WTC11 (cell line): ENCODE measurements at regions not wholly inside any gene's neighbourhood (a gene's known extent, or its start where the extent isn't known, plus 50 kb on each side); places are given as distances from the start of the nearest gene placed in this dataset.

ENCODE experiments used
- ATAC-seq: fragments of 200-7000 bp; cut with Tn5 transposase; 2 replicates; pipeline ENCODE4 v1.10.0; 2021; ENCODE audit warnings: mild to moderate bottlenecking, moderate library complexity
- CTCF ChIA-PET: fragments of 300-600 bp; sonication (Branson Sonifier 250); formaldehyde crosslinking; loops from one replicate; lab custom pipeline; 2021; ENCODE audit warnings: antibody characterized with exemption; lab: Charles Lee
- POLR2A ChIA-PET: fragments of 350-600 bp; sonication (Branson Sonifier 250); formaldehyde crosslinking; loops from one replicate; lab custom pipeline; 2021; ENCODE audit warnings: antibody characterized with exemption; lab: Charles Lee
- DNase-seq: peaks from one replicate; pipeline ENCODE4 v3.0.0; 2021; ENCODE audit warnings: low spot score
- H3K27ac Mint-ChIP-seq: 2 replicates; pipeline ENCODE4 v1.8.0; 2021; ENCODE audit warnings: mixed read lengths
- H3K27me3 Mint-ChIP-seq: 2 replicates; pipeline ENCODE4 v1.8.0; 2021; ENCODE audit warnings: low read depth, mild to moderate bottlenecking, moderate library complexity, mixed read lengths
- H3K36me3 Mint-ChIP-seq: 2 replicates; pipeline ENCODE4 v1.8.0; 2021; ENCODE audit warnings: mixed read lengths
- H3K4me1 Mint-ChIP-seq: 2 replicates; pipeline ENCODE4 v1.8.0; 2022; ENCODE audit warnings: mixed read lengths
- H3K4me3 Mint-ChIP-seq: 2 replicates; pipeline ENCODE4 v1.8.0; 2021; ENCODE audit warnings: mild to moderate bottlenecking, moderate library complexity, mixed read lengths
- H3K9me3 Mint-ChIP-seq: 2 replicates; pipeline ENCODE4 v1.8.0; 2021; ENCODE audit warnings: mixed read lengths
- ELF4 ChIP-seq: sonication (generic); formaldehyde crosslinking; IDR thresholded peaks from 2 replicates; pipeline ENCODE4 v1.8.1; 2022; ENCODE audit warnings: low read depth, mild to moderate bottlenecking, moderate library complexity, missing genetic modification reagents
- FOXP1 ChIP-seq: sonication (generic); formaldehyde crosslinking; IDR thresholded peaks from 2 replicates; pipeline ENCODE4 v1.8.0; 2022; ENCODE audit warnings: missing genetic modification reagents, mild to moderate bottlenecking, moderate library complexity, borderline replicate concordance
- HMGA2 ChIP-seq: fragments of 250-450 bp; sonication (Bioruptor Pico); IDR thresholded peaks from 2 replicates; pipeline ENCODE4 v1.4.0; 2021; ENCODE audit warnings: mild to moderate bottlenecking, moderate library complexity
- IRF2 ChIP-seq: sonication (generic); formaldehyde crosslinking; IDR thresholded peaks from 2 replicates; pipeline ENCODE4 v1.8.0; 2022; ENCODE audit warnings: low read depth, missing genetic modification reagents, borderline replicate concordance
- JUN ChIP-seq: sonication (generic); formaldehyde crosslinking; IDR thresholded peaks from 2 replicates; pipeline ENCODE4 v1.8.0; 2023; ENCODE audit warnings: mild to moderate bottlenecking, missing genetic modification reagents
- MXD4 ChIP-seq: fragments of 250-450 bp; sonication (Bioruptor Pico); IDR thresholded peaks from 2 replicates; pipeline ENCODE4 v1.8.0; 2021; ENCODE audit warnings: mild to moderate bottlenecking, moderate library complexity, borderline replicate concordance
- PRRX2 ChIP-seq: fragments of 250-450 bp; sonication (Bioruptor Pico); IDR thresholded peaks from 2 replicates; pipeline ENCODE4 v1.8.0; 2021; ENCODE audit warnings: mild to moderate bottlenecking
- RORB ChIP-seq: fragments of 250-450 bp; sonication (Bioruptor Pico); IDR thresholded peaks from 2 replicates; pipeline ENCODE4 v1.9.0; 2021; ENCODE audit warnings: mild to moderate bottlenecking
- SMAD3 ChIP-seq: sonication (generic); formaldehyde crosslinking; IDR thresholded peaks from 2 replicates; pipeline ENCODE4 v1.8.0; 2022; ENCODE audit warnings: missing genetic modification reagents, mild to moderate bottlenecking, borderline replicate concordance
- TCF7 ChIP-seq: sonication (generic); formaldehyde crosslinking; IDR thresholded peaks from 2 replicates; pipeline ENCODE4 v1.8.0; 2022; ENCODE audit warnings: mild to moderate bottlenecking, low read depth, missing genetic modification reagents, moderate library complexity
- TEAD1 ChIP-seq: sonication (generic); formaldehyde crosslinking; IDR thresholded peaks from 2 replicates; pipeline ENCODE4 v1.8.0; 2022; ENCODE audit warnings: mild to moderate bottlenecking, missing genetic modification reagents
- TP53 ChIP-seq: sonication (generic); formaldehyde crosslinking; IDR thresholded peaks from 2 replicates; pipeline ENCODE4 v1.8.1; 2023; ENCODE audit warnings: mild to moderate bottlenecking, missing genetic modification reagents
- ZBTB21 ChIP-seq: sonication (generic); formaldehyde crosslinking; IDR thresholded peaks from 2 replicates; pipeline ENCODE4 v1.8.1; 2023; ENCODE audit warnings: mild to moderate bottlenecking, missing genetic modification reagents, borderline replicate concordance
- ZNF138 ChIP-seq: sonication (generic); formaldehyde crosslinking; conservative IDR thresholded peaks from 2 replicates; pipeline ENCODE4 v1.8.1; 2022; ENCODE audit warnings: mild to moderate bottlenecking, moderate library complexity, missing genetic modification reagents
- ZNF232 ChIP-seq: sonication (generic); formaldehyde crosslinking; IDR thresholded peaks from 2 replicates; pipeline ENCODE4 v1.8.0; 2022; ENCODE audit warnings: mild to moderate bottlenecking, missing genetic modification reagents
- ZNF423 ChIP-seq: fragments of 250-450 bp; sonication (Bioruptor Pico); IDR thresholded peaks from 2 replicates; pipeline ENCODE4 v2.1.2; 2022; ENCODE audit warnings: mild to moderate bottlenecking, moderate library complexity
- TF ChIP-seq, protein P1 (sequence below): sonication (generic); formaldehyde crosslinking; IDR thresholded peaks from 2 replicates; pipeline ENCODE4 v1.8.0; 2022; ENCODE audit warnings: mild to moderate bottlenecking, missing genetic modification reagents
- TF ChIP-seq, protein P2 (sequence below): sonication (generic); formaldehyde crosslinking; IDR thresholded peaks from 2 replicates; pipeline ENCODE4 v1.8.0; 2022; ENCODE audit warnings: mild to moderate bottlenecking, missing genetic modification reagents
- TF ChIP-seq, protein P3 (sequence below): sonication (generic); formaldehyde crosslinking; IDR thresholded peaks from 2 replicates; pipeline ENCODE4 v1.8.1; 2022; ENCODE audit warnings: mild to moderate bottlenecking, moderate library complexity, missing genetic modification reagents
- TF ChIP-seq, protein P4 (sequence below): fragments of 250-450 bp; sonication (Bioruptor Pico); IDR thresholded peaks from 2 replicates; pipeline ENCODE4 v2.1.2; 2022; ENCODE audit warnings: mild to moderate bottlenecking, moderate library complexity
- TF ChIP-seq, protein P5 (sequence below): fragments of 250-450 bp; sonication (Bioruptor Pico); IDR thresholded peaks from 2 replicates; pipeline ENCODE4 v1.9.0; 2021; ENCODE audit warnings: mild to moderate bottlenecking
- TF ChIP-seq, protein P6 (sequence below): sonication (generic); formaldehyde crosslinking; IDR thresholded peaks from 2 replicates; pipeline ENCODE4 v1.8.0; 2022; ENCODE audit warnings: missing genetic modification reagents

DNA sequence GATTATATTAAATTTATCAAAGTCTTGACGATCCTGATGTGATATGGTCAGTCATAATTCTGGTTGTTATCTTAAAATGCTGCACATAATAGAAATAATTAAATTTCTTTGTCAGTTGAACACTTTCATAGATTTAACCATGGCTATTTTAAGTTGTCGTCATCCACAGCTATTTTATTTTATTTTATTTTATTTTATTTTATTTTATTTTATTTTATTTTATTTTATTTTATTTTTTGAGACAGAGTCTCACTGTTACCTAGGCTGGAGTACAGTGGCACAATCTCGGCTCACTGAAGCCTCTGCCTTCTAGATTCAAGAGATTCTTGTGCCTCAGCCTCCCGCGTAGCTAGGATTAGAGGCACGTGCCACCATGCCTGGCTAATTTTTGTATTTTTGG is 90.5 kb upstream of the KCNK12 start:
- ATAC-seq (no peak), DNase-seq (no peak)
- no peaks in the 10 kb centered on the region for H3K36me3 Mint-ChIP-seq
- H3K4me1 Mint-ChIP-seq, result peaks cover 51% of the 10 kb centered on the region
- H3K27ac Mint-ChIP-seq, result no peak overlapping the region
- ChIA-PET CTCF (no interaction called here), POLR2A (no interaction called here)
- H3K27me3 Mint-ChIP-seq, result peaks cover 4% of the 10 kb centered on the region; the same call in 1 of the 2 replicates
- H3K4me3 Mint-ChIP-seq, result no peak overlapping the region
- no peaks in the 10 kb centered on the region for H3K9me3 Mint-ChIP-seq
- TF ChIP-seq HMGA2, result peak; percentile 95
- TF ChIP-seq, protein P1, sequence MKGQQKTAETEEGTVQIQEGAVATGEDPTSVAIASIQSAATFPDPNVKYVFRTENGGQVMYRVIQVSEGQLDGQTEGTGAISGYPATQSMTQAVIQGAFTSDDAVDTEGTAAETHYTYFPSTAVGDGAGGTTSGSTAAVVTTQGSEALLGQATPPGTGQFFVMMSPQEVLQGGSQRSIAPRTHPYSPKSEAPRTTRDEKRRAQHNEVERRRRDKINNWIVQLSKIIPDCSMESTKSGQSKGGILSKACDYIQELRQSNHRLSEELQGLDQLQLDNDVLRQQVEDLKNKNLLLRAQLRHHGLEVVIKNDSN (CRISPR knock-in tag), result no peak

DNA sequence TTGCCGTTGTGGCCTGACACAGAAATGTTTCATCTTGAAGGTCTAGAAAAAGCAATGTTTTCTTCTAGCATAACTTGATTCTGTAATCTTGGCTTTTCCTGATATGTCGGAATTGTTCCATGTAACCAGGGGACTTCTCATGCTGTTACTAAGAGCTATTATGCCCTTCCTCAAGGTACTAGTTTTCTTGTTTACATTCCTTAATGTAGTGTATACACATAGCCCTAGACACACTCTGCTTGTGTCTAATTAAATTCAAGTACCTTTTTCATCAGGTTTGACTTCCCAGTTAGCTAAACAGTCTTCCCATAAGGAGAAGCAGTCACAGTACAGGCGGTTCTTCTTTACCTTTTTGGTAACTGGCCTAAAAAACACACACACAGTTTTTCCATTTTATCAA is 89.4 kb upstream of the KCNK12 start:
- no peak for ATAC-seq
- H3K9me3 Mint-ChIP-seq, result no peaks in the 10 kb centered on the region
- no peak overlapping the region for H3K27ac Mint-ChIP-seq
- POLR2A ChIA-PET, result no interaction called here
- peaks cover 4% of the 10 kb centered on the region; the same call in 1 of the 2 replicates for H3K27me3 Mint-ChIP-seq
- H3K4me3 Mint-ChIP-seq, result no peak overlapping the region
- TF ChIP-seq, protein P2, sequence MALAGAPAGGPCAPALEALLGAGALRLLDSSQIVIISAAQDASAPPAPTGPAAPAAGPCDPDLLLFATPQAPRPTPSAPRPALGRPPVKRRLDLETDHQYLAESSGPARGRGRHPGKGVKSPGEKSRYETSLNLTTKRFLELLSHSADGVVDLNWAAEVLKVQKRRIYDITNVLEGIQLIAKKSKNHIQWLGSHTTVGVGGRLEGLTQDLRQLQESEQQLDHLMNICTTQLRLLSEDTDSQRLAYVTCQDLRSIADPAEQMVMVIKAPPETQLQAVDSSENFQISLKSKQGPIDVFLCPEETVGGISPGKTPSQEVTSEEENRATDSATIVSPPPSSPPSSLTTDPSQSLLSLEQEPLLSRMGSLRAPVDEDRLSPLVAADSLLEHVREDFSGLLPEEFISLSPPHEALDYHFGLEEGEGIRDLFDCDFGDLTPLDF, result no peak
- TF ChIP-seq, protein P3, sequence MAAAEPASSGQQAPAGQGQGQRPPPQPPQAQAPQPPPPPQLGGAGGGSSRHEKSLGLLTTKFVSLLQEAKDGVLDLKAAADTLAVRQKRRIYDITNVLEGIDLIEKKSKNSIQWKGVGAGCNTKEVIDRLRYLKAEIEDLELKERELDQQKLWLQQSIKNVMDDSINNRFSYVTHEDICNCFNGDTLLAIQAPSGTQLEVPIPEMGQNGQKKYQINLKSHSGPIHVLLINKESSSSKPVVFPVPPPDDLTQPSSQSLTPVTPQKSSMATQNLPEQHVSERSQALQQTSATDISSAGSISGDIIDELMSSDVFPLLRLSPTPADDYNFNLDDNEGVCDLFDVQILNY (CRISPR knock-in tag), result no peak
- TF ChIP-seq TEAD1 (no peak), ZNF232 (CRISPR knock-in tag) (no peak), PRRX2 (CRISPR knock-in tag) (no peak), FOXP1 (CRISPR knock-in tag) (no peak), SMAD3 (no peak), ZNF423 (CRISPR knock-in tag) (no peak), ZNF138 (CRISPR knock-in tag) (no peak), JUN (CRISPR knock-in tag) (no peak)
- TF ChIP-seq, protein P4, sequence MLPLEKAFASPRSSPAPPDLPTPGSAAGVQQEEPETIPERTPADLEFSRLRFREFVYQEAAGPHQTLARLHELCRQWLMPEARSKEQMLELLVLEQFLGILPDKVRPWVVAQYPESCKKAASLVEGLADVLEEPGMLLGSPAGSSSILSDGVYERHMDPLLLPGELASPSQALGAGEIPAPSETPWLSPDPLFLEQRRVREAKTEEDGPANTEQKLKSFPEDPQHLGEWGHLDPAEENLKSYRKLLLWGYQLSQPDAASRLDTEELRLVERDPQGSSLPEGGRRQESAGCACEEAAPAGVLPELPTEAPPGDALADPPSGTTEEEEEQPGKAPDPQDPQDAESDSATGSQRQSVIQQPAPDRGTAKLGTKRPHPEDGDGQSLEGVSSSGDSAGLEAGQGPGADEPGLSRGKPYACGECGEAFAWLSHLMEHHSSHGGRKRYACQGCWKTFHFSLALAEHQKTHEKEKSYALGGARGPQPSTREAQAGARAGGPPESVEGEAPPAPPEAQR (CRISPR knock-in tag), result no peak
- TF ChIP-seq, protein P5, sequence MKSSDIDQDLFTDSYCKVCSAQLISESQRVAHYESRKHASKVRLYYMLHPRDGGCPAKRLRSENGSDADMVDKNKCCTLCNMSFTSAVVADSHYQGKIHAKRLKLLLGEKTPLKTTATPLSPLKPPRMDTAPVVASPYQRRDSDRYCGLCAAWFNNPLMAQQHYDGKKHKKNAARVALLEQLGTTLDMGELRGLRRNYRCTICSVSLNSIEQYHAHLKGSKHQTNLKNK (CRISPR knock-in tag), result no peak
- TF ChIP-seq, all 79 proteins: peak for 0
- peaks cover 54% of the 10 kb centered on the region for H3K4me1 Mint-ChIP-seq
- no peak for DNase-seq
- no peaks in the 10 kb centered on the region for H3K36me3 Mint-ChIP-seq
- CTCF ChIA-PET, result no interaction called here

DNA sequence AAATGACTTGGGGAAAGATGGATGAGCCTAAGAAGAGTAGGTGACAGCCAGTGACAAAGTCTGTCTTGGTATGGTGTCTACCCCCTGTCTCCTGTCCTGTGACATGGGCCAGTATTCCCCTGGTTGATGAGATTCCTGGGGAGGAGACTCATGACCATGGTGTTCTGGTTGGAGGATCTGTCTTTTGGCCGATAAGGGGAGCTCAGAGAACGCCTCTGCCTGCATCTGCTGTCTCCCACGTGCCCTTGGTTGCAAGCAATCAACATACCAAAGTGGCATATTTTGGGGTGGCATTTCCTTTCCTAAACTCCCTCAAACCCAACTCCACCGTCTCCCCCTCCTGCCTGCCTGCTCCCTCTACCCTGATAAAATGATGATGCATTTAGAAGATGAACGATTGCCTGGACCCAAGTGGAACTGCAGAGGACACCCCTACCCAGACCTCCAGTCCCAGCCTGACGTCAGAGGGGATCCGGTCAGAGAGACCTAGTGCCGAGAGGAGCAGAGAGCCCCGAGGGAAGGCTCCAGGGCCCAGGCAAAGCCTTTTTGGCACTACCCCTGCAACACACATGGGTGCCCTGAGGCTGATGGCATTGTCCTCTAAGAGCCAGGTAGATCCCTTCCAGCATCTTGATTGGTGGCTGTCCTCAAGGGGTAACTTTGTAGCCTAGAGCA is 88.0 kb upstream of the KCNK12 start:
- Mint-ChIP-seq H3K4me3 (no peak overlapping the region), H3K36me3 (no peaks in the 10 kb centered on the region), H3K27me3 (peaks cover 4% of the 10 kb centered on the region; the same call in 1 of the 2 replicates), H3K27ac (no peak overlapping the region), H3K4me1 (peaks cover 57% of the 10 kb centered on the region), H3K9me3 (no peaks in the 10 kb centered on the region)
- no peak for ATAC-seq
- ChIA-PET POLR2A (no interaction called here), CTCF (no interaction called here)
- DNase-seq, result no peak
- TF ChIP-seq TEAD1, result no peak
- TF ChIP-seq TP53, result no peak
- TF ChIP-seq ZNF138 (CRISPR knock-in tag), result no peak
- TF ChIP-seq HMGA2, result no peak
- TF ChIP-seq, protein P5 (CRISPR knock-in tag), result no peak
- no peak for TF ChIP-seq ZBTB21 (CRISPR knock-in tag)
- TF ChIP-seq, protein P6, sequence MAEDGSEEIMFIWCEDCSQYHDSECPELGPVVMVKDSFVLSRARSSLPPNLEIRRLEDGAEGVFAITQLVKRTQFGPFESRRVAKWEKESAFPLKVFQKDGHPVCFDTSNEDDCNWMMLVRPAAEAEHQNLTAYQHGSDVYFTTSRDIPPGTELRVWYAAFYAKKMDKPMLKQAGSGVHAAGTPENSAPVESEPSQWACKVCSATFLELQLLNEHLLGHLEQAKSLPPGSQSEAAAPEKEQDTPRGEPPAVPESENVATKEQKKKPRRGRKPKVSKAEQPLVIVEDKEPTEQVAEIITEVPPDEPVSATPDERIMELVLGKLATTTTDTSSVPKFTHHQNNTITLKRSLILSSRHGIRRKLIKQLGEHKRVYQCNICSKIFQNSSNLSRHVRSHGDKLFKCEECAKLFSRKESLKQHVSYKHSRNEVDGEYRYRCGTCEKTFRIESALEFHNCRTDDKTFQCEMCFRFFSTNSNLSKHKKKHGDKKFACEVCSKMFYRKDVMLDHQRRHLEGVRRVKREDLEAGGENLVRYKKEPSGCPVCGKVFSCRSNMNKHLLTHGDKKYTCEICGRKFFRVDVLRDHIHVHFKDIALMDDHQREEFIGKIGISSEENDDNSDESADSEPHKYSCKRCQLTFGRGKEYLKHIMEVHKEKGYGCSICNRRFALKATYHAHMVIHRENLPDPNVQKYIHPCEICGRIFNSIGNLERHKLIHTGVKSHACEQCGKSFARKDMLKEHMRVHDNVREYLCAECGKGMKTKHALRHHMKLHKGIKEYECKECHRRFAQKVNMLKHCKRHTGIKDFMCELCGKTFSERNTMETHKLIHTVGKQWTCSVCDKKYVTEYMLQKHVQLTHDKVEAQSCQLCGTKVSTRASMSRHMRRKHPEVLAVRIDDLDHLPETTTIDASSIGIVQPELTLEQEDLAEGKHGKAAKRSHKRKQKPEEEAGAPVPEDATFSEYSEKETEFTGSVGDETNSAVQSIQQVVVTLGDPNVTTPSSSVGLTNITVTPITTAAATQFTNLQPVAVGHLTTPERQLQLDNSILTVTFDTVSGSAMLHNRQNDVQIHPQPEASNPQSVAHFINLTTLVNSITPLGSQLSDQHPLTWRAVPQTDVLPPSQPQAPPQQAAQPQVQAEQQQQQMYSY (CRISPR knock-in tag), result no peak
- no peak for TF ChIP-seq RORB (CRISPR knock-in tag)
- TF ChIP-seq TCF7 (CRISPR knock-in tag), result no peak
- no peak for TF ChIP-seq ZNF232 (CRISPR knock-in tag)
- no peak for TF ChIP-seq IRF2 (CRISPR knock-in tag)
- no peak for TF ChIP-seq ZNF423 (CRISPR knock-in tag)
- no peak for TF ChIP-seq ELF4 (CRISPR knock-in tag)
- TF ChIP-seq MXD4 (CRISPR knock-in tag), result no peak
